ENCODE measurements at regions not wholly inside any gene's neighbourhood (a gene's known extent, or its start where the extent isn't known, plus 50 kb on each side); places are given as distances from the start of the nearest gene placed in this dataset.
"Not testable (repeated sequence)": the region's sequence is repeated elsewhere in the genome, so short reads cannot be mapped to it uniquely, and the experiment has no call there.

DNA sequence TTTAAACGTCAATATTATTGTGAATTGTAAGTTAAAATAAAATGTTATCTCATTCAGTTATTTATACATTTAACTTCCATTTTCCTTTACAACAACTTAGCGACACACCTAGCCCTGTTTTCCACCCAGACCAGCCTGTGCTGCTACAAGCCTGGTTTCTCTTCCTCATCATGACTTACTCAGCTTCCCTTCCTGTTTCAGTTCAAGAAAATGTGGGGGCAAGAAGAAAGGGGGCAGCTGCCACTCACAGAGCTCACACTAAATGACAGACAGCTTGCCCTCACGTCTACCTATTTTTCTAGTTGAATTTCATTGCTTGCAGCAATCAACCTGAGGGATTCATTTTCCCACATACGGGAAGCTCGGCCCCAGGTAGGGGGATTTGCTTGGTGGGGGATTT, 496.4 kb downstream of the GOLGA6L6 start:
- not testable (repeated sequence) for TF ChIP-seq CTCF (IDR thresholded peaks at IDR 0.05 in 2 of 3, conservative IDR thresholded peaks at IDR 0.05 in 1 of 3; ENCODE audit: borderline replicate concordance in 1 of 3, insufficient read depth in 1 of 3, low read depth in 2 of 3, low read length in 2 of 3); POLR2A (IDR thresholded peaks at IDR 0.05; ENCODE audit: borderline replicate concordance, extremely low read depth, insufficient read depth, insufficient read length); FOSL1 (IDR thresholded peaks at IDR 0.05; ENCODE audit: low read depth); RAD21 (IDR thresholded peaks at IDR 0.05; ENCODE audit: low read depth); POLR2AphosphoS5 (IDR thresholded peaks at IDR 0.05; ENCODE audit: low read depth, low read length); EGR1 (IDR thresholded peaks at IDR 0.05; ENCODE audit: low read depth); YY1 (IDR thresholded peaks at IDR 0.05; ENCODE audit: extremely low read depth, insufficient replicate concordance, low read depth, low read length); EZH2phosphoT487 (IDR thresholded peaks at IDR 0.05; ENCODE audit: borderline replicate concordance); SRF (IDR thresholded peaks at IDR 0.05; ENCODE audit: low read depth)
- TF ChIP-seq, protein P1, sequence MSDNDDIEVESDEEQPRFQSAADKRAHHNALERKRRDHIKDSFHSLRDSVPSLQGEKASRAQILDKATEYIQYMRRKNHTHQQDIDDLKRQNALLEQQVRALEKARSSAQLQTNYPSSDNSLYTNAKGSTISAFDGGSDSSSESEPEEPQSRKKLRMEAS (IDR thresholded peaks at IDR 0.05) = not testable (repeated sequence)
- TF ChIP-seq, protein P2, sequence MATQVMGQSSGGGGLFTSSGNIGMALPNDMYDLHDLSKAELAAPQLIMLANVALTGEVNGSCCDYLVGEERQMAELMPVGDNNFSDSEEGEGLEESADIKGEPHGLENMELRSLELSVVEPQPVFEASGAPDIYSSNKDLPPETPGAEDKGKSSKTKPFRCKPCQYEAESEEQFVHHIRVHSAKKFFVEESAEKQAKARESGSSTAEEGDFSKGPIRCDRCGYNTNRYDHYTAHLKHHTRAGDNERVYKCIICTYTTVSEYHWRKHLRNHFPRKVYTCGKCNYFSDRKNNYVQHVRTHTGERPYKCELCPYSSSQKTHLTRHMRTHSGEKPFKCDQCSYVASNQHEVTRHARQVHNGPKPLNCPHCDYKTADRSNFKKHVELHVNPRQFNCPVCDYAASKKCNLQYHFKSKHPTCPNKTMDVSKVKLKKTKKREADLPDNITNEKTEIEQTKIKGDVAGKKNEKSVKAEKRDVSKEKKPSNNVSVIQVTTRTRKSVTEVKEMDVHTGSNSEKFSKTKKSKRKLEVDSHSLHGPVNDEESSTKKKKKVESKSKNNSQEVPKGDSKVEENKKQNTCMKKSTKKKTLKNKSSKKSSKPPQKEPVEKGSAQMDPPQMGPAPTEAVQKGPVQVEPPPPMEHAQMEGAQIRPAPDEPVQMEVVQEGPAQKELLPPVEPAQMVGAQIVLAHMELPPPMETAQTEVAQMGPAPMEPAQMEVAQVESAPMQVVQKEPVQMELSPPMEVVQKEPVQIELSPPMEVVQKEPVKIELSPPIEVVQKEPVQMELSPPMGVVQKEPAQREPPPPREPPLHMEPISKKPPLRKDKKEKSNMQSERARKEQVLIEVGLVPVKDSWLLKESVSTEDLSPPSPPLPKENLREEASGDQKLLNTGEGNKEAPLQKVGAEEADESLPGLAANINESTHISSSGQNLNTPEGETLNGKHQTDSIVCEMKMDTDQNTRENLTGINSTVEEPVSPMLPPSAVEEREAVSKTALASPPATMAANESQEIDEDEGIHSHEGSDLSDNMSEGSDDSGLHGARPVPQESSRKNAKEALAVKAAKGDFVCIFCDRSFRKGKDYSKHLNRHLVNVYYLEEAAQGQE (IDR thresholded peaks at IDR 0.05; ENCODE audit: low read depth) = not testable (repeated sequence)

Data from HCT116 (cell line).